HepG2 (cell line): ENCODE measurements at regions not wholly inside any gene's neighbourhood (a gene's known extent, or its start where the extent isn't known, plus 50 kb on each side); places are given as distances from the start of the nearest gene placed in this dataset.

ENCODE experiments used
- ATAC-seq: fragments of 200-7000 bp; cut with Tn5 transposase; 3 replicates; pipeline ENCODE4 v1.9.1; 2020; ENCODE audit warnings: mild to moderate bottlenecking, moderate library complexity
- BruUV-seq: library from RNA; stranded (reverse); fragments of 400-500 nt; replicated peaks from 2 replicates; lab custom pipeline; 2021; lab: Mats Ljungman, UMichigan
- CTCF ChIA-PET: fragments of 300-600 bp; formaldehyde crosslinking; extraction: SDS; loops from one replicate; lab custom pipeline; 2021; ENCODE audit warnings: low total read pairs, inconsistent platforms, low intra/inter-chr PET ratio; lab: Yijun Ruan, JAX
- POLR2A ChIA-PET: fragments of 350-600 bp; sonication (Branson Sonifier 250); formaldehyde crosslinking; loops from one replicate; lab custom pipeline; 2020; ENCODE audit warnings: antibody characterized with exemption, inconsistent platforms; lab: Yijun Ruan, JAX
- DNase-seq: peaks from one replicate; pipeline ENCODE4 v3.0.0-alpha.2; 2015; ENCODE audit warnings: low spot score
- FAIRE-seq: peaks from 3 replicates; lab custom pipeline; 2011; peaks lifted over from hg19 to GRCh38; lab: Jason Lieb, UNC
- H2AFZ ChIP-seq: one replicate; pipeline ENCODE4 v1.6.1; 2011; ENCODE audit warnings: low read length, inconsistent platforms
- H3K27ac ChIP-seq: fragments of 300-600 bp; 3 replicates; pipeline ENCODE4 v1.8.0; 2011; ENCODE audit warnings: mixed run types, mild to moderate bottlenecking, mixed read lengths, low read length, inconsistent platforms; ENCODE audit not compliant: insufficient read depth; ENCODE audit errors: extremely low read length
- H3K27me3 ChIP-seq, 2 experiments: fragments of 200-600 bp in 1 of 2; 2 replicates in 1 of 2; 3 replicates in 1 of 2; pipeline versions ENCODE4 v1.6.0 to v1.8.0; 2011; ENCODE audit warnings: low read length in 2 of 2, mild to moderate bottlenecking in 2 of 2, moderate library complexity in 2 of 2, inconsistent platforms in 1 of 2; ENCODE audit not compliant: insufficient read depth in 2 of 2, control insufficient read depth in 1 of 2
- H3K36me3 ChIP-seq, 2 experiments: fragments of 200-600 bp in 1 of 2; replicated peaks in 1 of 2; 2 replicates in 1 of 2; 3 replicates in 1 of 2; pipeline versions ENCODE4 v1.5.1 to v1.8.0; 2011; ENCODE audit warnings: low read length in 2 of 2, inconsistent platforms in 1 of 2; ENCODE audit not compliant: insufficient read depth in 2 of 2, control insufficient read depth in 1 of 2
- H3K4me1 ChIP-seq: 2 replicates; pipeline ENCODE4 v1.5.1; 2012; ENCODE audit warnings: low read length, inconsistent platforms; ENCODE audit not compliant: insufficient read depth
- H3K4me2 ChIP-seq: 2 replicates; pipeline ENCODE4 v1.6.0; 2011; ENCODE audit warnings: low read depth, low read length, inconsistent platforms
- H3K4me3 ChIP-seq, 3 experiments: fragments of 200-600 bp in 1 of 3; sonication (generic), shearing (Covaris generic) in 1 of 3; replicated peaks in 1 of 3; 2 replicates each; pipeline ENCODE4 v1.5.1; 2011 to 2016; ENCODE audit warnings: low read length in 3 of 3, inconsistent platforms in 2 of 3, low read depth in 2 of 3, mild to moderate bottlenecking in 2 of 3, control low read depth in 1 of 3, mixed read lengths in 1 of 3; ENCODE audit not compliant: insufficient read depth in 1 of 3
- H3K79me2 ChIP-seq: one replicate; pipeline ENCODE4 v1.6.1; 2011; ENCODE audit warnings: low read length, inconsistent platforms; ENCODE audit not compliant: insufficient read depth
- H3K9ac ChIP-seq: 2 replicates; pipeline ENCODE4 v1.6.0; 2011; ENCODE audit warnings: mild to moderate bottlenecking, low read depth, low read length, inconsistent platforms; ENCODE audit not compliant: insufficient read depth
- H3K9me3 ChIP-seq: 2 replicates; pipeline ENCODE4 v1.5.1; 2012; ENCODE audit warnings: mild to moderate bottlenecking, low read length
- H4K20me1 ChIP-seq: 2 replicates; pipeline ENCODE4 v1.6.0; 2011; ENCODE audit warnings: inconsistent platforms, mild to moderate bottlenecking, low read length, moderate library complexity; ENCODE audit not compliant: insufficient read depth
- HNF4G ChIP-seq, 2 experiments: sonication (generic) in 1 of 2; formaldehyde crosslinking in 1 of 2; IDR thresholded peaks; 2 replicates each; pipeline versions ENCODE4 v1.4.0 to v1.6.1; 2011 to 2020; ENCODE audit warnings: borderline replicate concordance in 2 of 2, low read depth in 2 of 2, mild to moderate bottlenecking in 2 of 2, low read length in 1 of 2, missing genetic modification reagents in 1 of 2, moderate library complexity in 1 of 2
- HOXD1 ChIP-seq: sonication (generic); formaldehyde crosslinking; IDR thresholded peaks from 2 replicates; pipeline ENCODE4 v1.5.0; 2020; ENCODE audit warnings: missing genetic modification reagents
- NKX3-1 ChIP-seq: sonication (generic); formaldehyde crosslinking; IDR thresholded peaks from 2 replicates; pipeline ENCODE4 v1.5.0; 2020; ENCODE audit warnings: missing genetic modification reagents
- SCMH1 ChIP-seq: sonication (generic); formaldehyde crosslinking; IDR thresholded peaks from 2 replicates; pipeline ENCODE4 v1.9.0; 2021; ENCODE audit warnings: missing genetic modification reagents, mild to moderate bottlenecking, borderline replicate concordance
- SMC3 ChIP-seq: IDR thresholded peaks from 2 replicates; pipeline ENCODE4 v1.6.1; 2011; ENCODE audit warnings: low read length, improper control_type of control experiment
- ZNF432 ChIP-seq: sonication (generic); formaldehyde crosslinking; IDR thresholded peaks from 2 replicates; pipeline ENCODE4 v1.5.0; 2020; ENCODE audit warnings: missing genetic modification reagents, mild to moderate bottlenecking, borderline replicate concordance
- ZSCAN9 ChIP-seq: IDR thresholded peaks from 2 replicates; pipeline ENCODE4 v1.6.1; 2016; ENCODE audit warnings: borderline replicate concordance
- WGBS: methylation state at CpG from one replicate; pipeline ENCODE4 v1.1.6; 2017; ENCODE audit warnings: low lambda C conversion rate; 5-methylcytosine and 5-hydroxymethylcytosine counted together
- in situ Hi-C: cut with HindIII; loops from 2 replicates; pipeline ENCODE4 v1.10.0; 2017; ENCODE audit warnings: low pct_unique_long_range_greater_than_20kb; ENCODE audit not compliant: extremely low pct_ligation_motif_present
- intact Hi-C: fragments of 100-400 bp; cut with micrococcal nuclease; formaldehyde crosslinking; loops from one replicate; pipeline ENCODE4 v1.10.0; 2022; ENCODE audit not compliant: unreplicated experiment
- TF ChIP-seq, protein P1 (sequence below): conservative IDR thresholded peaks from 2 replicates; pipeline ENCODE4 v1.6.1; 2018; ENCODE audit warnings: missing genetic modification reagents
- TF ChIP-seq, protein P2 (sequence below): fragments of 450-650 bp; IDR thresholded peaks from 2 replicates; pipeline ENCODE4 v1.6.1; 2017

DNA sequence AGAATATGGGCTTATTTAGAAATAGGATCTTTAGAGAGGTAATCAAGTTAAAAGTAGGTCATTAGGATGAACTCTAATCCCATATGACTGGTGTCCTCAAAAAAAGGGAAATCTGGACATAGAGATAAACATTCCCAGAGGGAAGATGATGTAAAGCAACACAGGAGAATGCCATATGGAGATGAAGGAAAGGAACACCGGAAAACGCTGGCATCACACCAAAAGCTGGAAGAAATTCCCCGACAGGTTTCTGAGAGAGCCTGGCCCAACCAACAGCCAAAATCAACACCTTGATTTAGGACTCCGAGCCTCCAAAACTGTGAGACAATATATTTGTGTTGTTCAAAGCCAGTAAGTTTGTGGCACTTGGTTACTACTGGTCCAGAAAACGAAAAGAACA, 296.7 kb downstream of the DSEL start:
- ChIA-PET CTCF (no interaction called here), POLR2A (no interaction called here)
- in situ Hi-C loops: loop anchor here (5.0 to 10.0 kb wide), 2 partner anchors 297 to 1445 kb away; partner anchors contain the start of gene DSEL

More for the DNA sequence above, 296.7 kb downstream of the DSEL start:
- H3K36me3 ChIP-seq: no peaks in the 10 kb centered on the region
- H2AFZ ChIP-seq: no peak overlapping the region
- H3K4me1 ChIP-seq: no peaks in the 10 kb centered on the region
- no peak overlapping the region for H3K4me2 ChIP-seq
- H3K4me3 ChIP-seq: no peak overlapping the region
- 9% methylated on average over 5 of the region's 5 CpGs for WGBS
- H4K20me1 ChIP-seq: no peaks in the 10 kb centered on the region
- no peak for ATAC-seq
- H3K27me3 ChIP-seq: peaks cover 0 to 10% of the 10 kb centered on the region in 2 experiments; a peak in 1 of 5 replicates
- H3K9me3 ChIP-seq: no peaks in the 10 kb centered on the region
- FAIRE-seq: no peak
- DNase-seq: no peak
- no peaks in the 10 kb centered on the region for H3K79me2 ChIP-seq
- TF ChIP-seq, protein P1, sequence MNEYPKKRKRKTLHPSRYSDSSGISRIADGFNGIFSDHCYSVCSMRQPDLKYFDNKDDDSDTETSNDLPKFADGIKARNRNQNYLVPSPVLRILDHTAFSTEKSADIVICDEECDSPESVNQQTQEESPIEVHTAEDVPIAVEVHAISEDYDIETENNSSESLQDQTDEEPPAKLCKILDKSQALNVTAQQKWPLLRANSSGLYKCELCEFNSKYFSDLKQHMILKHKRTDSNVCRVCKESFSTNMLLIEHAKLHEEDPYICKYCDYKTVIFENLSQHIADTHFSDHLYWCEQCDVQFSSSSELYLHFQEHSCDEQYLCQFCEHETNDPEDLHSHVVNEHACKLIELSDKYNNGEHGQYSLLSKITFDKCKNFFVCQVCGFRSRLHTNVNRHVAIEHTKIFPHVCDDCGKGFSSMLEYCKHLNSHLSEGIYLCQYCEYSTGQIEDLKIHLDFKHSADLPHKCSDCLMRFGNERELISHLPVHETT: no peak
- TF ChIP-seq ZNF432 (CRISPR knock-in tag) (no peak), HNF4G (IDR thresholded peaks at IDR 0.05; ENCODE audit: borderline replicate concordance, low read depth, low read length) (no peak), HNF4G (CRISPR knock-in tag; IDR thresholded peaks at IDR 0.05; ENCODE audit: borderline replicate concordance, low read depth) (no peak), HOXD1 (CRISPR knock-in tag) (no peak), SCMH1 (CRISPR knock-in tag) (no peak), ZSCAN9 (no peak), NKX3-1 (CRISPR knock-in tag) (no peak), SMC3 (no peak)
- TF ChIP-seq, protein P2, sequence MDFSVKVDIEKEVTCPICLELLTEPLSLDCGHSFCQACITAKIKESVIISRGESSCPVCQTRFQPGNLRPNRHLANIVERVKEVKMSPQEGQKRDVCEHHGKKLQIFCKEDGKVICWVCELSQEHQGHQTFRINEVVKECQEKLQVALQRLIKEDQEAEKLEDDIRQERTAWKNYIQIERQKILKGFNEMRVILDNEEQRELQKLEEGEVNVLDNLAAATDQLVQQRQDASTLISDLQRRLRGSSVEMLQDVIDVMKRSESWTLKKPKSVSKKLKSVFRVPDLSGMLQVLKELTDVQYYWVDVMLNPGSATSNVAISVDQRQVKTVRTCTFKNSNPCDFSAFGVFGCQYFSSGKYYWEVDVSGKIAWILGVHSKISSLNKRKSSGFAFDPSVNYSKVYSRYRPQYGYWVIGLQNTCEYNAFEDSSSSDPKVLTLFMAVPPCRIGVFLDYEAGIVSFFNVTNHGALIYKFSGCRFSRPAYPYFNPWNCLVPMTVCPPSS: no peak
- TF ChIP-seq, all 625 proteins: peak for 0
- H3K9ac ChIP-seq: no peak overlapping the region
- no TSS peak for BruUV-seq
- H3K27ac ChIP-seq: no peak overlapping the region
- intact Hi-C loops: no loop called here
